B cell (primary cell): ENCODE measurements at regions not wholly inside any gene's neighbourhood (a gene's known extent, or its start where the extent isn't known, plus 50 kb on each side); places are given as distances from the start of the nearest gene placed in this dataset.

Source experiments
- CTCF ChIP-seq: fragments of 200-600 bp; IDR thresholded peaks from one replicate; pipeline ENCODE4 v1.8.0; 2022; ENCODE audit warnings: antibody characterized with exemption, mild to moderate bottlenecking
- EZH2 ChIP-seq: IDR thresholded peaks from 2 replicates; pipeline ENCODE4 v1.6.1; 2012; ENCODE audit warnings: borderline replicate concordance, low read depth, mild to moderate bottlenecking, moderate library complexity, low read length; ENCODE audit not compliant: insufficient read depth, poor library complexity, severe bottlenecking

DNA sequence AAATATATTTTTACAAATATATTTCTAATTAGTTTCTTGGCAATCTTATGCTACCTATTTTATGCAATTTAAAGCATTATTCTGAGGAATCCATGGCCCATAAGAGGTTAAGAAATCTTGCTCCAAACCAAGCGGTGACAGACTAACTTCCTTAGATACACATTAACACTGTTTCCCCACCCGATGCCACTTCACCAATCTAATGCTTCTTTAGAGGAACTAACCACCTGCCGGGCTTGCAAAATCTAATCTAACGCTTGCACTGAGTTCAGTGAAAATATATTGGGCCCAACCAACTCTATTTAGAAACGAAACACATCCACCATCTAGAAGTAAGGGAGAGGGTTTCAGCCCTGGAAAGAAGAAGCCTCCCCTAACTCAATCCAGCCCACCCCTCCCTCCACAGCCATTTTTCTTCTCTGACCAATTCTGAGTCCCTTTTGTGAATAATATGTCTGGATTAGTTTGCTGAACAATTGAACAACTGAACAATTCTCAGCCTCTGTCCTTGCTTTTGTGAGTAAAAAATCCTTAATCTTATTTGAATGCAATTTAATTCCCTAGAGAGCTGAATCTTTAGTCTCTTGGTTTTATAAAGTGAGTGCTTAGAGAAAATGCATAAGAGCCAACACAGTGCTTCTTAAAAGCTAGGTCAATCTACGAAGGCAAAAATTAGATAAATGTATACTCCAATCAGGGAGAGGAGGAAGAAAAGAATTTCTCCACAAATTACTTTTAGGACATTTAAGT is 150.4 kb upstream of the ADAMTS9 start:
- TF ChIP-seq CTCF (no peak), EZH2 (no peak)
